Fibroblast of skin of back (primary cell): ENCODE measurements at regions not wholly inside any gene's neighbourhood (a gene's known extent, or its start where the extent isn't known, plus 50 kb on each side); places are given as distances from the start of the nearest gene placed in this dataset.
A peak's percentile ranks its signal among the peaks of the same experiment; 100 is the strongest.

Experiments used
- DNase-seq: peaks from one replicate; pipeline ENCODE4 v3.0.0-alpha.2; 2013

DNA sequence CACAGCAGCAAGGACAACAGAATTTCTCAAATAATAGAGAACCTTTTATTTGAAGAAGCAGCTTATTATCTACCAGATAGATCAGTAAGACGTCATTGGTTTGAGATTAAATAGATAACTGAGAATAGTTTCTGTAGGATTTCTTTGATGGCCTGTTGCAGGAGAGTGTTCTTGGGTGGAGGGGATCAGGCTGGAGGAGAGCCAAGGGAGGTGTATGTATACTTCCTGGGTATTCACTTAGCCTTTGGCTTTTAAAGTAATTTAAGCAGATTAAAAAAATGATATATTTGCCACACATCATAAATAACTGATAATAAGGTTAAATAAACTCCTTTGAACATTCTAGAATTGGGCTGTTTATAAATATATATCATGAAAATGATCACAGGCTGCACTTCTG is 486.1 kb upstream of the IGFBP3 start:
- no peak for DNase-seq

DNA sequence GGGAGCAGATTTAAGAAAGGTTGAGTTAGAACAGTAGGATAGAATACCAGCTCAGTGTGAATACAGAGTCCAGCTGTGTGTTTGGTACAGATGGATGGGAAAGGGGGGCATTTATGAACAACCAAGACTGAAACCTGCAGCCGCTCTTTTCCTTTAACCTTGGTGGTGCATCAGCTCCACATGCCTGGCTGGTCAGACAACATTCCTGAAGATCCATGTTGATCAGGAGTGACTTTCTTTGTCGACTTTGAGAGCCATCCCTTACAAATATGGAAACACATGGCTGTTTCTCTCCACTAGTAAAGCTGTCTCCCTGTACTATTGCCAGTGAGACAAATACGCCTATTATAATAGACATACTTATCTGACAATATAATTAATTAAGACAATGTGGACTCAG is 476.5 kb upstream of the IGFBP3 start:
- DNase-seq: no peak

DNA sequence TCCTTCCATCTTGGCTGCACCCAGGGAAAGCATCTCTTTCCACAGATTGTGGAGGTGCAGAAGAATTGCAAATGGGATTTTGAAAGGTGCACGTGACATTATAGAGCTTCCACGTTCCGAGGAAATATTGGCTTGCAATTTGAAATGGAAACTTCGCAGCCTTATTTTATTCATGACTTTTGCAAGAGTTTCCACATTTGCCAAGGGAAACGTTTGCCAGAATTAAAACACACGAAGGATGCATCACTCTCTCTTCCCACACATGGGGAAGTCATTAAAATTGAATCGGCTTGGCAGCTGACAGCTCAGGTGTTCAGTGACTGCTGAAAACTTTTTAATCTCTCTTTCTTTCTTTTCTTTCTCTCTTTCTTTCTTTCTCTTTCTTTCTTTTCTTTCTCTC is 475.4 kb upstream of the IGFBP3 start:
- DNase-seq: no peak

DNA sequence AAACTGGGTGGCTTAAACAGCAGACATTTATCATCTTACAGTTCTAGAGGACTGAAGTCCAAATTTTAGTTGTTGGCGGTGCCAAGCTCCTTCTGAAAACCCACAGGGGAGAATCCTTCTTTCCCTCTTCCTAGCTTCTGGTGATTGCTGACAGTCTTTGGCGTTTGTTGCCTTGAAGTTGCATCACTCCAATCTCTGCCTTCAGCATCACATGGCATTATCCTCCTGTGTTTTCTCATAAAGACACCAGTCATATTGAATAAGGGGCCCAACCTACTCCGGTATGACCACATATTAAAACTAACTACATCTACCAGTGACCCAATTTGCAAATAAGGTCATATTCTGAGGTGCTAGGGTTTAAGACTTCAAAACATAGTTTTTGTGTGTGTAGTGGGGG is 472.1 kb upstream of the IGFBP3 start:
- no peak for DNase-seq

DNA sequence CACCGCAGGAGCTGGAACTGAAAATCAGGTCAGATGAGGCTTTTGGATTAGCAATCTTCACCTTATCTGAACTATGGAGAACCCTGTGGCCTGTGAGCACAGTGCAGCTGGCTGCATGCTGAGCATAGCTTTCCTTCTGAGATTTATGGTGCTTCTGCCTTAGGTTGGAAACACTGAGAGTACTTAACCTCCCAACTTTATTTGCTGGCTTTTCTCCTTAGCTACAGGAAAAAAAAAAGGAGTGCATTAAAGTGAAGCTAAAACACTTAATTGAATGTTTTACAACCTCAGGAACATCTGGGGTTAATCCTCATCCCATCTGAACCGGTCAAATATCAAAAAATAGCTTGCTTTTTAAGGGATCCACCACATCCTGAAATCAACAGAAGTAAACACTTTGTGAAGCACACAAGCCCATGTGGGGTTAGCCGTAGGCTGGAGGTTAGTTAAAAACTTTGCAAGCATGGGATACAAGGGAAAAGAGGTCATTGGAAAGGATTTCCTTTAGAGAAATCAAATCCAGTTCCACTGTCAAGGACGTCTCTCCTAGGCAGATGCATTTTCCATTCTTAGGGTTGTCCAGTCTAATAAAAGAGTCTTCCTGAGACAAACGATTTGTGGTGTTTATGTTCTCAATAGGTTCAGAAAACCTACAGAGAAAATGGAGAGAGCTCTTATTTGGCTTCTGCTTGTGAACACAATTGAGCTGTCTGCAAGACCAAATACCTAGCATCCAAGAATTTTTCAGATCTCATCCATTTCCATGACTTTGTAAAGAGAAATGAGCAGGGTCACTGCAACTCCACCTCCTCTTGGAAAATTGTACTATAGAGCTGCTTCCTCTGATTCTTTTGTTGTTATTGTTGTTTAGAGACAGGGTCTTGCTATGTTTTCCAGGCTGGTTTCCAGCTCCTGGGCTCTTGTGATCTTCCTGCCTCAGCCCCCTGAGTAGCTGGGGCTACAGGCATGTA is 470.4 kb upstream of the IGFBP3 start:
- no peak for DNase-seq

DNA sequence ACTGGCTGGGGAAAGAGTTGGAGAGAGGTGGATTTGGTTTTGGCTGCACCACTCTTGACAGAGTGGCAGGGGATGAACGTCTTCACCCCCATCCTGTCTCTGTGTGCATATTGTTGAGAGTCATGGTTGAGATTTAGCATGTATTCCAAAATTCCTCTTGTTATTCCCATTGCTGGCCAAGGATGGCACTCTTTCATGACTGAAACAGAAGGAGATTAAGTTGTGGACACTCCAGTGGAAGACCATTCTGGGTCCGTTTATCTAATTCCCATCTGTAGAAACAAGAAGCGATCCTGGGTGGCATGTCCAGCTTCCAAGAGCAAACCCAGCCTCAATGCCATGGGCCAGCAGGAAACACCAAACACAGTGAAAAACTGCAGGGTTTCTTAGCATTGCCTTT is 469.0 kb upstream of the IGFBP3 start:
- DNase-seq: no peak

DNA sequence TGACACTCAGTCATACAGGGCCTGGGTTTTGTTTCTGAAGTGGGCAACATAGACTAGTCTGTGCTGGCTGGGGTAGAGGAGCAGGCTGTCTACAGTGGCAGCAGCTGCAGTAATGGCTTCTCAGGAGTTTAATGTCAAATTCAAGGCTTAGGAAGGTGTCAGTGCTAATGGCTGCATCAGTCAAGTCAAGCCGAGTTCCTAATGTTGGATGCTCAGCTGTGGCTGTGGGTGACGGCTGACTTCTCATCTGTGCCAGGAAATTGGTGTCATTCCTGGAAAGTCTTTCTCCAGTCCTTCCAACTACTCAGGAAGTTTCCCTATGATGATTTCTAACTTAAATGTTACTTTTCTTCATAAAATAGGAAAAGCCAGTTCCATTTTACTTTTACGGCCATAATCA is 468.1 kb upstream of the IGFBP3 start:
- DNase-seq: no peak

DNA sequence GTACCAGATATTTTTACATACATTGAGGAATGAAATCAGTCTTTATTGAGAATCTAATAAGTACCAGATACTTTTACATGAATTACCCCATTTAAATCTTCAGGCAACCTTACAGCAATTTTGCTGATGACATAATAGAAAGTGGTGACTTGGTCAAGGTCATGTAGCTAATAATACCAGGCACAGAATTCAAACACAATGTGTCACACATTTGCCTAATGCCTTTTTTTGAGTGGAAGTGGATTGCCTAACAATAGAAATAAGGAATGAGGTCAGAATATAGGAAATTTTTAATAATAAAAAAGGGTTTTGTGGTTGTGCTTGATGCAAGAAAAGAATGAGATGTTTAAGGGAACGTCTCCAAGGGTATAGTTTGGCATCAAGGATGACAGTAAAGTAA is 466.6 kb upstream of the IGFBP3 start:
- peak; percentile 67 for DNase-seq

DNA sequence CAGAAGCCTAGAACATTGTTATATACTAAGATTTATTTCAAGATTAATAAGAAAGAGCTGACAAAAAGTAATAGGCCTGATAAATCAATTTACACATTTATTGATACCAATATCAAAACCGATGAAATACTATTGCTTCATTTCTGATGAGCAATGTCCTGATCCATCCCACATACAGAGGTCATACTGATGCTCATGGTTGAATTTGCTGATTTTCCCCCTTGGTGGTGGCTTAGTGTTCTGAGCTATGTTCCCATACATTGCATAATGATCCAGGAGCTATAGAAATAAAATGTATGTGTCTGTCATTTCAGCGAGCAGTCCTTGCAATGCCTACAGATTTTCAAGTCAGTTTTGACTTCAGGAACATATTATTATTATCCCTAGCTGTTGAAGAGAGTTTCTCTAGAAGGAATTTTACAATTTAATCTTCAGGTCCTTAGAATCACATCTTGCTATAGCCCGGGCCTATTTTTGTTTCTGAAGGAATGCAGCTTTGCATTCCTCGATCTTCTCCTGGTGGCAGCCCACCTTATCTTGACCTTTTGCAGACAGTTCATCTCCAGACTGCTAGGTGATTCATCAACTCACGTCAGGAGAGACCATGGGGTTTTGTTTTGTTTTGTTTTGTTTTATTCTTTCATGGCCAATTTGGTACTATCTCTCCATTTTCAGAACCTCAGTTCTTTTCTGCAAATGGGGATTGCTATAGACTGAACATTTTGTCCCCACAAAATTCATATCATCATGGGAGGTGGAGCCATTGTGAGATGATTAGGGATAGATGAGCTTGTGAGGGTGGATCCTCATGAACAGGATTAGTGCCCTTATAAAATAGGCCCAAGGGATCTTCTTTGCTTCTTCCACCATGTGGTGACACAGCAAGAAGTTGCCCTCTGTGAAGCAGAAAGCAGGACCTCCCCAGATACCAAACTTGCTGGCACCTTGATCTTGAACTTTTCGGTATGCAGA is 465.6 kb upstream of the IGFBP3 start:
- peak; percentile 75 for DNase-seq

DNA sequence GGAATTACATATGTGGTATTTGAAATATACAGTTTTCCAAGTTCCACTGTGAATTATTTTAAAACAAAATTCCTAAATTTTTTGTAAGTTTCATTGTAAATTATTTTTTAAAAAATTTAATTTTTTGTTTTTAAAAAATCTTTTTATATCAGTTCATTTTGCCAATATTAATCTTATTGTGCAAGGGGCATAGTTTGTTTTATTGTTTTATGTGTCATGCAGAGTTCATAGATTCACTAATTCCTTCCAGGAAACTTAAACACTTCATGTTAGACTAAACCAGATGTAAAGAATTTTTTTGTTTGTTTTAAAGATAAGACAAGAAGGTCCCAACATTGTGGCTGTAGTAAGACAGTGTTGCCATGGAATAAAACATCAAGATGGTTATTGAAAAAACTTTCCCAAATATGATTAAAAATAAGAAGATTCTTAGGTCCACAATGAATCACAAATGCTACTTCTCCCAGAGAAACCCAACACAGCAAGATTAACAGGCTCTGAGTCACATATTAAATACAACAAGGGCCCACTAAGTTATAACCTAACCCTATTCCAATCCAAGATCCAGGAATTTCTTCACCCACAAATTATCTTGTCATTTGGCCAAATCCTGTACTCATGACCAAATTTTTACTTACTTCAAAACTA is 464.7 kb upstream of the IGFBP3 start:
- DNase-seq: peak; percentile 99

DNA sequence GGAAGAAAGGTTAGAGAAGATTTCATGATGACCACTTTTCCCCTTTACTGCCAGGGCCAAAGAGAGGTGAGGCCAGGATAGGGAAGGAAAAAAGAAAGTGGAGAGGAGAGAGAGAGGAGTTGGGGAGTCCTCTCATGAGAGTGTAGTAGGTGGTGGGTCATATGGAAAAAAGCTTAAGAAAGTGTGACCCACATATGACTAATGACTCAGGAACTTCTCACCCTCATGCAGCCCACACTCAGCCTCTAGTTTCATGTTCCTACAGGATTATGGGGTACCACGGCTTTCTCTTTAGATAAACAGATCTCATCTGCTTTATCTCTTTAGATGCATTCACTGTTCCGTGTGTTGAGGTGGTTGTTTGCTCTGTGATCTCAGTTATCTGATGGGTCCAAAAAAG is 462.5 kb upstream of the IGFBP3 start:
- DNase-seq: peak; percentile 80

DNA sequence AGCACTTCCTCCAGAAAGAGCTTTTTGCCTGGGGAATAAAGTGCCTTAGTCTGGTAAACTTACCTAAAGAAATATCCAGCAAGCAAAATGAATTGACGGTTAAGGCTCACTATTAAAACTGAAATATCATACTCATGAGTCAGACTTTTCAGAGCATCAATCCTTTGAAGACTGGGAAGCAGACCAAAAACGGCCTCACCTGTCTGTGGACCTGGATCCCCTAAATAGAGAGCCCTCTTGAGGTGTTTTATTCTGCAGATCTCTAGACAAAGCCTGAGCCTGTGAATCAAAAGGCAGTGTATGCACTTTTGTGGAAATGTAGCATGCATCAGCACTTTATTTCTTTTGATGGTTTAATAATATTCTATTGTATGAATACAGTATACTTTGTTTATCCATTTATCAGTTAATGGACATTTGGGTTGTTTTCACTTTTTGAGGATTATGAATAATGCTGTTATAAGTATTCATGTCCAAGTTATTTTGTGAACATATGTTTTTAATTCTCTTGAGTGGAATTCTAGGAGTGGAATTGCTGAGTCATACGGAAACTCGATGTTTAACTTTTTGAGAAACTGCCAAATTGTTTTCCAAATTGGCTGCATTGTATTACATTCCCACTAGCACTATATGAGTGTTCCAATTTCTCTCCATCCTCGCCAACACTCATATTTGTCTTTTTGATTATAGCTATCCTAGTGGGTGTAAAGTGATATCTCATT is 449.0 kb upstream of the IGFBP3 start:
- peak; percentile 96 for DNase-seq

DNA sequence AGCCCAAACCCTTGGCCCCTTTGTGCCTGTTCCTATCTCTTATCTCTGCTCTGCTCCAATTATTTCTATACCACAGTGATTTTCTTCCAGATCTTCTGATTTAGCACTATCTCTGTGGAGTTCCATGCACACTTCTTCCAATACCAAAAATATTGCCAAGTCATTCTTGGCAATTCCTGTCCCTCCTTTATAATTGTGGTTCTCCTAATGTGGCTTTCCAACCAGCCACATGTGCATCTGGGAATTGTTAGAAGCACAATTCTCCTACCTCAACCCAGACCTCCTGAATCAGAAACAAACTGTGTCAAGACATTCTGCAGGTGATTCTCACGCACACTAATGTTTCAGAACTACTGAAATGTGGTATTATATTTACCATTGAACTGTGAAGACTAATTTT is 447.8 kb upstream of the IGFBP3 start:
- no peak for DNase-seq

DNA sequence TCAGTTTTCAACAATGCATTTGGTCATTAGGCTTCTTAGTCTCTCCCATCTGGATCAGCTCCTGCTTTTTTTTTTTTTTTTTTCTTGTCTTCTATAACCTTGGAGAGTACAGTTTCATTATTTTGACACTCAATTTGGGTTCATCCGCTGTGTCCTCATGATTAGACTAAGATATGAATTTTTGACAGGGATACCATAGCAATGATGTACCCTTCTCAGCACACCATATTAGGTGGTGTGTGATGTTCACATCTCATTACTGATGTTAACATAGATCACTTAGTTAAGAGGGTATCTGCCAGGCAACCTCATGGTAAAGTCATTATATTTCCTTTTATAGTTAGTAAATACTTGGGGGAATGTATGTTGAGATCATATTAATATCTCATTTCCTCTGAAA is 445.5 kb upstream of the IGFBP3 start:
- DNase-seq: no peak

DNA sequence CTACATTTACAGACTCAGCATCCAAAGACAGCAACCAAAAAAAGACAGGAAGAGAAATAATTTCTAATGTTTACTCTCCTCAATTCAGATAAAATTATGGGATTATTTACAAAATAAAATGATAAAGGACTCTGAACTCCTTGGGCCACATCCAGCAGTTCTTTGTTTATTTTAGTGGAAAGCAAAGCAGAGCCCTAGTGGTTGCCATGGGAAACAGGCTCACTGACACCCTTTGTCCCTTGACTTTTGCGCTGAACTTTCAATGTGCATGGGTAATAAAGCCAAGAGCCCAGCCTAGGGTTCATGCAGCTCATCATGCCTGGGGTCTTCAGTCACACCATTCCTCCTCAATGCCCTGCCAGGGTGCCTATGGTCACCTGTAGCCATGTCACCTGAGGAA is 442.6 kb upstream of the IGFBP3 start:
- no peak for DNase-seq

DNA sequence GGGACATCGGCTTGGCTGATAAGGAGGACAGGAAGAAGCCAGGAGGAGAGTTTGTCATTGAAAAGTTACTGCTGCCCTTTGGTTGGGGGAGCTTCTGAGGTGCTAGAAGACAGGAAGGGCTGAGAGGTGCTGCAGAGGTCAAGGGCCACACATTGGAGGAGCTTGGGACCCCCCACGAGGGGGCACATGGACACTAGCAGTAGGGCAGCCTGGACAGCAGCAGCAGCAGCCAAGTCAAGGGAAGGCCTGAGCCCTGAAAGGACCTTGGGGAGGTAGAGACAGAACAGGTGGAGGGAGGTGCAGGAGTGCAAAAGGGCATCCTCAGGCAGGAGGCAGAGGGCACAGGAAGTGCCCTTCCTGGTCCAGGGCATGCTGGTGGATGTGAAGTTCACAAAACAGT is 439.7 kb upstream of the IGFBP3 start:
- no peak for DNase-seq

DNA sequence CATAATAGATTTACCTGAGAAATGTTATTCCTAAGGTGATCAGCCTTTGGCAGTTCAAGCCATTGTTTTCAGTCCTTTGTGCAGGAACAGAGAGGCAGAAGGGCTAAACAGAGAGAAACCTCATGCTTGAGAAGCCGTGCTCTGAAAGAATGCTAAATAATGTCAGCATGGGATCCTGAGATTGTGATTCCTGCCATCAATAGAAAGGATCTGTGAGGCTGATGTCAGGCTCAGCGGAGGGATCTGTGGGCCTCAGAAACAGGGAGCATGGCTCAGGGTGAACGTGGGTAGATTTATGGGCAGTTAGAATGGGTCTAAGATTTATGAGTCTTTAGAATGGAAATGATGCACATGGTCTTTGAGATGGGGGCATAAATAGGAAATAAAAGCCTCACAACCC is 439.2 kb upstream of the IGFBP3 start:
- DNase-seq: no peak

DNA sequence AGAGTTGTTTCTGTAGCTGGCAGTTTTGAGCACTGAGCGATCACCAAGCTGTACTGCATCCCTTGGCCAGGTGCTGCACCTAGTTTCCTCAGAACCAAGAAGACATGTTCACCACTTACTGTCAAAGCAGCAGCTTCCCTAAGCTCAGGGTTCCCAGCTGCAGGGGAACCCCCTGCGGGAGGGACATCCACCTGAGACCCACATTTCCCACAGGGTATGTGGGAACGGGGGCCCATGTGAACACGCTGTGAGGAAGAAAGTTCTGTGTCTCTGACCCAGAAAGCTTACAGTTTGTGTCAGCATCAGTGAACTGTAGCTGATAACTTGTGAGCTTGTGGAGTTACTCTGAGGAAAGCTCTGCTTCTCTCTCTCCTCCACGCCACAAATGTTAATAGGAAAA is 436.8 kb upstream of the IGFBP3 start:
- no peak for DNase-seq

DNA sequence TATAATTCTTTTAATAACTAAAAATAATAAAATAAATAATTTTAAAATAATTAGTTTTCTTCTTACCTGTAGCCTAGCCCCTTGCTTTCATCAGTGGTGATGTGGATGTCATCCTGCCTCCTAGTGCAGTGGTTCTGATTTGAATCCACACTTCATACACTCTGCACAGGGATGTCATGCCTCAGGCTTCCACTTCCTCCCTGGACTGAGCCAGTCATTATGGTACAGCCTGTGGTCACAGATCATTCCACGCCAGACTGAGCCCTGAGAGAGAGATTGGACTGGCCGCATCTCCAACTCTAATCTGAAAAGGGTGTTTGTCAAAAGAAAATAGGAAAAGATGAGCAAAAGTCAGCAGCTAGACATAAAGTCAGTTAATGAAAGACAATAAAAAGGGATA is 436.2 kb upstream of the IGFBP3 start:
- DNase-seq: no peak

DNA sequence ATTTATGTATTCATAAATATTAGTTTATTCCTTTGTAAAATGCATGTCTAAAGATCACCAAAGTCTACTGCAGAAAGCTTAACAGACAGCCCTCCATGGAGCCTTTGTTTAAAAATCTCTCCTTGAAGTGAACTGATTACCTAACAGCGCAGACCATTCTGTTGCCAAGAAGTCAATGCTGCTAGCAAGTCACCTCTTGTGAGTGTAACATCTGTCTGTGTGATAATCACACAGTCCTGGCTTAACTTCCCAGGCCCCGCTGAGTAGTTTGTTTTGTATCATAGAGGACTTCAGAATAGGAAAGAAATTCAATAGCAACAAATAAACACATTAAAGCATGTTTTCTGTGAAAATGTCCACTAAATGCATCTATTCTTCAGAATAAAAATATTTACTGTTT is 435.3 kb upstream of the IGFBP3 start:
- no peak for DNase-seq

DNA sequence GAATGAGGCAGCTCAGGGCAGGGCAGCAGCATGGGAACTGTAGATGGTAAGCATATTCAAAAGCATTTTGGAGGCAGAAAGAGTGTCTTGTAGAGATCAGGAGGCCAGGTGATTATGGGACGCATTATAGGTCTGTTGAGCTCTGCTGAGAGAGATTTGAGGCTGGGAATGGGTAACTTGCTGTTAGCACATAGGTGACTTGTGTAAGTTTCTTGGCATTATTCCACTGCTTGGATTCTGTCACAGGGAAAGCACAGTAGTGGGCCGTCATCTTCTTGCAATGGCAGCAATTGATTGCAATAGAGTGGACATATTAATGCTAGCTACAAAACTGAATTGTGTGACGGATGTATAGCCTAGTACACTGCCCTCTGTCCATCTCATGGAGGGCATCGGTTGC is 434.3 kb upstream of the IGFBP3 start:
- DNase-seq: no peak
